Transverse colon (tissue), 4 donors: ENCODE measurements at regions not wholly inside any gene's neighbourhood (a gene's known extent, or its start where the extent isn't known, plus 50 kb on each side); places are given as distances from the start of the nearest gene placed in this dataset.

Experiments used
- DNase-seq: peaks from one replicate; pipeline ENCODE4 v3.0.0-alpha.2; 2019
- H3K27ac ChIP-seq, 4 donors: fragments of 200-600 bp; sonication (generic); 2 replicates each; pipeline ENCODE4 v1.5.1; 2016 to 2018; ENCODE audit warnings: inconsistent platforms in 4 of 4
- H3K27me3 ChIP-seq: fragments of 200-600 bp; sonication (generic); 2 replicates; pipeline ENCODE4 v1.5.1; 2017; ENCODE audit warnings: inconsistent platforms
- H3K36me3 ChIP-seq, 4 donors: fragments of 200-600 bp; sonication (generic); 2 replicates each; pipeline ENCODE4 v1.5.1; 2017 to 2019; ENCODE audit warnings: inconsistent platforms in 4 of 4
- H3K4me1 ChIP-seq, 4 donors: fragments of 200-600 bp; sonication (generic); 2 replicates each; pipeline ENCODE4 v1.5.1; 2017 to 2020; ENCODE audit warnings: inconsistent platforms in 4 of 4
- H3K4me3 ChIP-seq, 4 donors: fragments of 200-600 bp; sonication (generic); 1 replicate in 1 of 4; 2 replicates in 3 of 4; pipeline versions ENCODE4 v1.5.1 to v1.6.1; 2017 to 2019; ENCODE audit warnings: inconsistent platforms in 4 of 4
- H3K9me3 ChIP-seq, 2 donors: fragments of 200-600 bp; sonication (generic); 2 replicates each; pipeline ENCODE4 v1.5.1; 2017 to 2019; ENCODE audit warnings: inconsistent platforms in 2 of 2
- EP300 ChIP-seq: sonication (generic); formaldehyde crosslinking; IDR thresholded peaks from one replicate; pipeline ENCODE4 v1.6.1; 2017; ENCODE audit warnings: antibody characterized with exemption, low read depth
- POLR2A ChIP-seq: fragments of 450-650 bp; IDR thresholded peaks from one replicate; pipeline ENCODE4 v1.6.1; 2016; ENCODE audit warnings: antibody characterized with exemption, mild to moderate bottlenecking, moderate library complexity
- POLR2AphosphoS5 ChIP-seq, 3 donors: sonication (generic); formaldehyde crosslinking; IDR thresholded peaks; one replicate each; pipeline ENCODE4 v1.6.1; 2016; ENCODE audit warnings: antibody characterized with exemption in 3 of 3
- WGBS, 2 donors: methylation state at CpG; one replicate each; pipeline ENCODE4 v1.1.5; 2018; ENCODE audit warnings: low coverage in 1 of 2; 5-methylcytosine and 5-hydroxymethylcytosine counted together
- in situ Hi-C, 4 donors: fragments of 200-750 bp; cut with MboI; loops; one replicate each; pipeline versions ENCODE4 v1.15.0 to v1.15.1; 2017; ENCODE audit warnings: low sequenced_read_pairs in 3 of 4, low pct_ligation_motif_present in 1 of 4, low pct_unique_long_range_greater_than_20kb in 1 of 4
- intact Hi-C: fragments of 100-400 bp; cut with DNase I; formaldehyde crosslinking; loops from one replicate; pipeline ENCODE4 v1.15.1; 2023; ENCODE audit warnings: low total_unique reads
- TF ChIP-seq, protein P1 (sequence below), 5 experiments: fragments of 200-600 bp in 3 of 5; fragments of 450-650 bp in 2 of 5; sonication (generic) in 3 of 5; IDR thresholded peaks; 1 replicate in 2 of 5; 2 replicates in 3 of 5; pipeline ENCODE4 v1.5.1; 2016 to 2017; ENCODE audit warnings: antibody characterized with exemption in 5 of 5, inconsistent platforms in 3 of 5, mild to moderate bottlenecking in 2 of 5, moderate library complexity in 1 of 5

DNA sequence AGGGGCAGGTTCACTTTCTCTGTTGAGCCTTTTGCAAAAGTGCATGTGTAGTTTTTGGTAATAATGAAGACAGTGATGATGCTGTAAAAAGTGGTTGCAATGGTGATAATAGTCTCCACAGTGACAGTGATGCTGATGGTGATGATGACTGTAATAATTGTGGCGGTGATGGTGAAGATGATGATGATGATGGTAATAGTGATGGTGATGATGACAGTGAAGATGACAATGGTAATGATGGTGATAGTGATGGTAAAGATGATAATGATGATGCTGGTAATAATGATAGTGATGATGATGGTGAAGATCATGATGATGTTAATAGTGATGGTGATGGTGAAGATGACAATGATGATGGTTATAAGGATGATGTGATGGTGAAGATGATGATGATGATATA, 67.7 kb upstream of the LRFN2 start:
- H3K27ac ChIP-seq = no peak overlapping the region
- H3K9me3 ChIP-seq = no peaks in the 10 kb centered on the region
- H3K4me1 ChIP-seq = no peaks in the 10 kb centered on the region
- no peaks in the 10 kb centered on the region for H3K27me3 ChIP-seq
- TF ChIP-seq, protein P1, sequence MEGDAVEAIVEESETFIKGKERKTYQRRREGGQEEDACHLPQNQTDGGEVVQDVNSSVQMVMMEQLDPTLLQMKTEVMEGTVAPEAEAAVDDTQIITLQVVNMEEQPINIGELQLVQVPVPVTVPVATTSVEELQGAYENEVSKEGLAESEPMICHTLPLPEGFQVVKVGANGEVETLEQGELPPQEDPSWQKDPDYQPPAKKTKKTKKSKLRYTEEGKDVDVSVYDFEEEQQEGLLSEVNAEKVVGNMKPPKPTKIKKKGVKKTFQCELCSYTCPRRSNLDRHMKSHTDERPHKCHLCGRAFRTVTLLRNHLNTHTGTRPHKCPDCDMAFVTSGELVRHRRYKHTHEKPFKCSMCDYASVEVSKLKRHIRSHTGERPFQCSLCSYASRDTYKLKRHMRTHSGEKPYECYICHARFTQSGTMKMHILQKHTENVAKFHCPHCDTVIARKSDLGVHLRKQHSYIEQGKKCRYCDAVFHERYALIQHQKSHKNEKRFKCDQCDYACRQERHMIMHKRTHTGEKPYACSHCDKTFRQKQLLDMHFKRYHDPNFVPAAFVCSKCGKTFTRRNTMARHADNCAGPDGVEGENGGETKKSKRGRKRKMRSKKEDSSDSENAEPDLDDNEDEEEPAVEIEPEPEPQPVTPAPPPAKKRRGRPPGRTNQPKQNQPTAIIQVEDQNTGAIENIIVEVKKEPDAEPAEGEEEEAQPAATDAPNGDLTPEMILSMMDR (IDR thresholded peaks at IDR 0.05) = no peak
- no peak for TF ChIP-seq POLR2A
- TF ChIP-seq POLR2AphosphoS5 (IDR thresholded peaks at IDR 0.05) = no peak
- TF ChIP-seq EP300 = no peak
- no peak overlapping the region for H3K4me3 ChIP-seq
- no peak for DNase-seq
- intact Hi-C loops (no loop called here), in situ Hi-C loops (no loop called here)
- WGBS, 2 donors = 82 to 95% methylated on average over 1 of the region's 1 CpG
- no peaks in the 10 kb centered on the region for H3K36me3 ChIP-seq

DNA sequence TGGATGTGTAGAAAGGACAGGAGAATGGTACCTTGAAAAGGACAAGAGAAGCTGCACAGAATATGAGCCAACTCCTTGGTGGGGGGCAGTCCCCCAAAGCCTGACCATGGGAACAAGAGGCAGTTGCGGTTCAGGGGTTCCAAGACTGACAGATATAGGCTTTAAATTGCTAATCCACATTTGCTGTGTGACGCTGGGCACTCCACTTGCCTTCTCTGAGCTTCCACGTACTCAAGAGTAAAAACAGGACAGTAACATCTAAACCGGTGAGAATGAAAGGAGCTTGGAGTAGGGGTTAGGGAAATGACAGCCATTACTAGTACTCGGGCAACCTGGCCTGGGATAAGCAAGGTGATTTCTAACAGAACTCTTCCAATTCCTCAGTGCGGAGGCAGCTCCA, 57.9 kb upstream of the LRFN2 start:
- TF ChIP-seq, protein P1 (IDR thresholded peaks at IDR 0.05) = no peak
- no peak for TF ChIP-seq POLR2A
- no peak for TF ChIP-seq POLR2AphosphoS5 (IDR thresholded peaks at IDR 0.05)
- no peak for TF ChIP-seq EP300
- in situ Hi-C loops = no loop called here
- Histone ChIP-seq H3K9me3 (no peaks in the 10 kb centered on the region), H3K4me3 (no peak overlapping the region), H3K27ac (no peak overlapping the region), H3K4me1 (no peaks in the 10 kb centered on the region), H3K27me3 (no peaks in the 10 kb centered on the region), H3K36me3 (no peaks in the 10 kb centered on the region)
- no peak for DNase-seq
- intact Hi-C loops = no loop called here
- 83 to 100% methylated on average over 2 to 6 of the region's 6 CpGs for WGBS, 2 donors

DNA sequence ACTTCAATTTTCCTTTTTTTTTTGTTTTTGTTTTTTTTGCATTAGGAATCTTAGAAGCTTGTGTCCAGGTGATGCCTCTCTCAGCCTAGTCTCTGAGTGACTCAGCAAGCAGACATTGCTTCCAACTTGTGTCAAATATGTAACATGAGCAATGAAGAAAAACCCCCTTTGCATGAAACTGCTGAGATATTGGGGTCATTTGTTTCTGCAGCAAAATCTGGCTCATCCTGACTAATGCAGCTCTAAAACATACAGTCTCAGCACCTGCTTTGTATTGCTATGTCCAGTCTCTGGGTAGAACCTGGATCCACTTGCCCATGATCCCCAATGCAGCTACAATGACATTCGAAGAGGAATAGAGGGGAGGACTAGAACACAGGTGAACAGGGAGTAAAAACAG, 55.7 kb upstream of the LRFN2 start:
- Histone ChIP-seq H3K4me1 (no peaks in the 10 kb centered on the region), H3K27ac (no peak overlapping the region), H3K9me3 (no peaks in the 10 kb centered on the region), H3K4me3 (no peak overlapping the region), H3K36me3 (no peaks in the 10 kb centered on the region), H3K27me3 (no peaks in the 10 kb centered on the region)
- in situ Hi-C loops = no loop called here
- 65 to 88% methylated on average over 1 of the region's 1 CpG for WGBS, 2 donors
- no peak for DNase-seq
- TF ChIP-seq EP300 = no peak
- intact Hi-C loops = no loop called here

DNA sequence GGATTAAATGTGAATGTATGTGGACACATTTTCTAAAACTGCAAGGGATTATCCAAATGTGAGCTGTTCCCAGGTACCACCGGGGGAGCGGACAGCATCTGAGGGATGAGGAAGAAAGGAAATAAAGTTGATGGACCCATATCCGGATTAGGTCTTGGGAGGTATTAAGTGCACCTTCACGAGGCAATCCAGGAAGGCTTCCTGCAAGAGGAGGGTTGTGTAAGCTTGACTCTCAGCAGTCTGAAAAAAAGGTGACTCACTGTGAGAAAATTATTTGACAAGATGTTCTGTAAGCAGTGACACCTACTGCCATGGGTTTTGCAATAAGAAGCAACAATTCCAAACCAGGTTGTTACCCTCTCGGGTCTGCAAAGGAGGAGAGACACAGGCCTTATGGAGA, 55.0 kb upstream of the LRFN2 start:
- no peak overlapping the region for H3K27ac ChIP-seq
- H3K36me3 ChIP-seq = no peaks in the 10 kb centered on the region
- H3K4me1 ChIP-seq = no peaks in the 10 kb centered on the region
- 84 to 88% methylated on average over 1 to 5 of the region's 5 CpGs for WGBS, 2 donors
- TF ChIP-seq POLR2AphosphoS5 (IDR thresholded peaks at IDR 0.05) (no peak), EP300 (no peak), POLR2A (no peak)
- TF ChIP-seq, protein P1 (IDR thresholded peaks at IDR 0.05) = no peak
- in situ Hi-C loops = no loop called here
- H3K27me3 ChIP-seq = no peaks in the 10 kb centered on the region
- intact Hi-C loops = no loop called here
- no peak overlapping the region for H3K4me3 ChIP-seq
- H3K9me3 ChIP-seq = no peaks in the 10 kb centered on the region
- DNase-seq = no peak

DNA sequence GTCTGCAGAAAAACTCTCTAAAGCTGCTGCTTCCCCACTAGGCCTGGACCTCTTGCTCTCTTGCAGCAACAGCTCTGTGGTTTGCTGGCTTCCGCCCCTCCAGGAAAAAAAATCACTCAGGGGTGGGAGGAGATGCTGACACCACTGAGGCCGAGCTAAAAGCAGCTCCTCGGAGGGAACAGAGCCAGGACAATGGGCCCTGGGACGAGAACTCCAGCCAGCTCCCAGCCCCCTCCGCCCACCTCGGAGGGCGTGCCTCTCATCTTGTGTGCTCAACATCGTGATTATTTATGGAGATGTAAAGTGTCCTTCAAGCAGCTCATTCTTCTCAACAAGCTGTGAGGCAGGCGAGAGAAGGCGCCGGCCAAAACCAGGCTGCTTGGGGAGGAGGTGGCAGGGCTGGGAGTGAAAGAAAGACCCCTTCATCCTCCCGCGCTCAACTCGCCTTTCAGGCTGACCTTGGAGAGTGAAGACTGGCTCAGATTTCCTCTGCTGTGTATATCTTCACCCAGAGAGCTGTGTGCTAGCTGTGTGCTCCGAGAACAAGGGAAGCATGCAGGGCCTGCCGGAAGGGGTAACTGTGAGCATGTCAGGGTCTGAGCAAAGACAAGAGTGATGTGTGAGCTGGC, 53.5 kb upstream of the LRFN2 start:
- no peak overlapping the region for H3K27ac ChIP-seq
- no peaks in the 10 kb centered on the region for H3K4me1 ChIP-seq
- H3K27me3 ChIP-seq = no peaks in the 10 kb centered on the region
- in situ Hi-C loops = no loop called here
- H3K36me3 ChIP-seq = no peaks in the 10 kb centered on the region
- H3K9me3 ChIP-seq = no peaks in the 10 kb centered on the region
- no peak for DNase-seq
- 27 to 38% methylated on average over 9 to 16 of the region's 16 CpGs for WGBS, 2 donors
- no peak overlapping the region for H3K4me3 ChIP-seq
- TF ChIP-seq, protein P1 (IDR thresholded peaks at IDR 0.05) = no peak
- TF ChIP-seq POLR2AphosphoS5 (IDR thresholded peaks at IDR 0.05) (no peak), EP300 (no peak), POLR2A (no peak)
- intact Hi-C loops = no loop called here
